ENCODE measurements at regions not wholly inside any gene's neighbourhood (a gene's known extent, or its start where the extent isn't known, plus 50 kb on each side); places are given as distances from the start of the nearest gene placed in this dataset.

DNA sequence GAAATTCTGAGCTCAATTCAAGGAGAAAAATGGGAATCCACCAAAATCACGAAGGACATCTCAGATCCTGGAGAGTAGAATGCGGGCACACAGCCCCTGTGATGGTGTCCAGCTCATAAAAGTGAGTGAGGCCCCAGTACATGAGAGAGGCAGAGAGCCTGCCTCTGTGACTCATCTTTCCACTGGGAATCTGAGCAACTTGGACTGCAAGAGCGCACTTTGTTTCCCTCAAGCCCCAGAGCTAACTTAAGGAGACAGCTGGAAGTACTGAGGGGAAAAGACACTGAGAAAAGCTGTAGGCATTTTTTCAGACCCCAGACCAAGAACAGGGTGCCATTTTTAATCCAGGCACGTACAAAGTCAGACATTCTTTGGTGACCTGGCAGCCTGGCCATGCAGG is 273.7 kb downstream of the C11orf87 start:
- H3K27ac Mint-ChIP-seq (ENCODE audit: unreplicated experiment): no peak overlapping the region
- DNase-seq (ENCODE audit: low spot score): no peak
- H3K4me1 Mint-ChIP-seq (ENCODE audit: unreplicated experiment): no peaks in the 10 kb centered on the region
- H3K27me3 Mint-ChIP-seq (ENCODE audit: unreplicated experiment): peaks cover 2% of the 10 kb centered on the region
- H3K9me3 Mint-ChIP-seq (ENCODE audit: unreplicated experiment): no peaks in the 10 kb centered on the region
- H3K36me3 Mint-ChIP-seq (ENCODE audit: low read depth, unreplicated experiment): no peaks in the 10 kb centered on the region
- TF ChIP-seq CTCF (IDR thresholded peaks at IDR 0.05; ENCODE audit: unreplicated experiment): no peak
- no peak overlapping the region for H3K4me3 Mint-ChIP-seq (ENCODE audit: unreplicated experiment)

DNA sequence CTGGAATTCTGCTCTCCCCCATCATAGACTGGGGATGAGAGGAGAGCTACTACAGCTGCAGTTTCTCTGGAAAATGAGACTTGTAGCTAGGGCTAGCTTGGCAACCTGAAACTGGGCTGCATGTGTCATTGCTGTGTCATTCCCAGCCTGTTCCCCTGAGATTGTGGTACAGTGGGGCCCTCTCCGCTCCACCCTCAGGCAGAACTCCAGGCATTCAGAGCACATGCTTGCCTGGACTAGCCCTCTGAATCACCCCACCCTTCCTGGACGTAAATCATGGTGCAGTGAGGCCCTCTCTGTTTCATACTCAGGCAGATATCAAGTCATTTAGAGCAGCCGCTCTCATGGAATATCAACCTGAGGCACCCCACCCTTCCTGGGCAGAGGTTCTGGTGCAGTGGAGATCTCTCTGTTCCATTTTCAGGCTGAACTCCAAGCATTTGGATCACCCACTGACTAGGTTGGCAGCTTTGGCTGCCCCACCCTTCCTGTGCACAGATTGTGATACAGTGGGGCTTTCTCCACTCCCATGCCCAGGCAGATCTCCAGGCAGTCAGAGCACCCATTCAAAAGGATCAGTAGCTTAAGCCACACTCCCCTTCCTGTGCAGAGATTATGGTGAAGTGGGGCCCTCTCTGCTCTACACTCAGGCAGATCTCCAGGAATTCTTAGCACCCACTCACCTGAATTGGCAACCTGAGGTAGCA is 274.4 kb downstream of the C11orf87 start:
- Mint-ChIP-seq H3K36me3 (ENCODE audit: low read depth, unreplicated experiment) (no peaks in the 10 kb centered on the region), H3K4me3 (ENCODE audit: unreplicated experiment) (no peak overlapping the region), H3K27me3 (ENCODE audit: unreplicated experiment) (peaks cover 2% of the 10 kb centered on the region), H3K4me1 (ENCODE audit: unreplicated experiment) (no peaks in the 10 kb centered on the region), H3K27ac (ENCODE audit: unreplicated experiment) (no peak overlapping the region), H3K9me3 (ENCODE audit: unreplicated experiment) (no peaks in the 10 kb centered on the region)
- no peak for TF ChIP-seq CTCF (IDR thresholded peaks at IDR 0.05; ENCODE audit: unreplicated experiment)
- DNase-seq (ENCODE audit: low spot score): no peak

- H3K36me3 Mint-ChIP-seq (ENCODE audit: low read depth, unreplicated experiment): no peaks in the 10 kb centered on the region
- H3K4me3 Mint-ChIP-seq (ENCODE audit: unreplicated experiment): no peak overlapping the region
- peak; percentile 49 for DNase-seq (ENCODE audit: low spot score)
- no peaks in the 10 kb centered on the region for H3K4me1 Mint-ChIP-seq (ENCODE audit: unreplicated experiment)
- H3K27ac Mint-ChIP-seq (ENCODE audit: unreplicated experiment): no peak overlapping the region
- TF ChIP-seq CTCF (IDR thresholded peaks at IDR 0.05; ENCODE audit: unreplicated experiment): peak; percentile 77
- peaks cover 2% of the 10 kb centered on the region for H3K27me3 Mint-ChIP-seq (ENCODE audit: unreplicated experiment)
- H3K9me3 Mint-ChIP-seq (ENCODE audit: unreplicated experiment): no peaks in the 10 kb centered on the region
Measured at GRCh38 chr11:109697140-109697843, 275.3 kb downstream of the C11orf87 start.

- Mint-ChIP-seq H3K9me3 (ENCODE audit: unreplicated experiment) (no peaks in the 10 kb centered on the region), H3K4me3 (ENCODE audit: unreplicated experiment) (no peak overlapping the region), H3K27me3 (ENCODE audit: unreplicated experiment) (peaks cover 2% of the 10 kb centered on the region), H3K4me1 (ENCODE audit: unreplicated experiment) (no peaks in the 10 kb centered on the region), H3K36me3 (ENCODE audit: low read depth, unreplicated experiment) (no peaks in the 10 kb centered on the region), H3K27ac (ENCODE audit: unreplicated experiment) (no peak overlapping the region)
- no peak for TF ChIP-seq CTCF (IDR thresholded peaks at IDR 0.05; ENCODE audit: unreplicated experiment)
- DNase-seq (ENCODE audit: low spot score): no peak
Measured at GRCh38 chr11:109698237-109698636, 276.2 kb downstream of the C11orf87 start.

DNA sequence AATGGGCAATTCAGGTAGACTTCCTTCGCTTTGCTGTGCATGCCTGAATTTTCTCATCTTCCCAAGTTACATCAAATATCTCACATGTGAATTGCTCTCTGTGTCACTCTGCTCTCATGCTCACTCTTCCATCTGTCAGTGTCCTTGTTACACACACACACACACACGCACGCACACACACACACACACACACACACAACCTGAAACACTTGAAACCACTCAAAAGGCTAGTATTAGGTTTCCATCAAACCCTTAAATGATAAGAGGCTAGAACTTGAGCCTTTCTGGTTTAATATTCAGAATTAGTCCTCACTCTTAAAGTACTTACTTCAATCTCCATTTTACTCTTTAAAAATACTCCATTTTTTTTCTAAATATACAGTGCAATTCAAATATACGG is 282.4 kb downstream of the C11orf87 start:
- DNase-seq (ENCODE audit: low spot score): no peak

More for the DNA sequence above, 282.4 kb downstream of the C11orf87 start:
- Mint-ChIP-seq H3K27ac (ENCODE audit: unreplicated experiment) (no peak overlapping the region), H3K4me1 (ENCODE audit: unreplicated experiment) (no peaks in the 10 kb centered on the region), H3K27me3 (ENCODE audit: unreplicated experiment) (peaks cover 2% of the 10 kb centered on the region), H3K36me3 (ENCODE audit: low read depth, unreplicated experiment) (no peaks in the 10 kb centered on the region), H3K4me3 (ENCODE audit: unreplicated experiment) (no peak overlapping the region), H3K9me3 (ENCODE audit: unreplicated experiment) (no peaks in the 10 kb centered on the region)
- no peak for TF ChIP-seq CTCF (IDR thresholded peaks at IDR 0.05; ENCODE audit: unreplicated experiment)
